Mesothelial cell of epicardium (in vitro differentiated cells): ENCODE measurements at regions not wholly inside any gene's neighbourhood (a gene's known extent, or its start where the extent isn't known, plus 50 kb on each side); places are given as distances from the start of the nearest gene placed in this dataset.

ENCODE experiments used
- DNase-seq, 2 experiments: peaks; one replicate each; pipeline ENCODE4 v3.0.0; 2021; ENCODE audit warnings: low spot score in 2 of 2; ENCODE audit not compliant: unreplicated experiment in 2 of 2
- H3K27ac Mint-ChIP-seq: 2 replicates; pipeline ENCODE4 v1.8.0; 2021; ENCODE audit warnings: mixed read lengths
- H3K27me3 Mint-ChIP-seq: 2 replicates; pipeline ENCODE4 v1.8.0; 2021; ENCODE audit warnings: low read depth, mixed read lengths
- H3K36me3 Mint-ChIP-seq: 2 replicates; pipeline ENCODE4 v1.8.0; 2021; ENCODE audit warnings: mixed read lengths
- H3K4me1 Mint-ChIP-seq: 2 replicates; pipeline ENCODE4 v1.8.0; 2021; ENCODE audit warnings: mixed read lengths
- H3K4me3 Mint-ChIP-seq: 2 replicates; pipeline ENCODE4 v1.8.0; 2021; ENCODE audit warnings: mild to moderate bottlenecking, moderate library complexity, mixed read lengths
- H3K9me3 Mint-ChIP-seq: 2 replicates; pipeline ENCODE4 v1.8.0; 2021; ENCODE audit warnings: mixed read lengths
- TF ChIP-seq, protein P1 (sequence below): fragments of 200-600 bp; sonication (generic); IDR thresholded peaks from one replicate; pipeline ENCODE4 v1.5.0; 2021; ENCODE audit warnings: antibody characterized with exemption; ENCODE audit not compliant: unreplicated experiment

- Mint-ChIP-seq H3K4me1 (peaks cover 57% of the 10 kb centered on the region), H3K36me3 (no peaks in the 10 kb centered on the region), H3K9me3 (no peaks in the 10 kb centered on the region), H3K4me3 (no peak overlapping the region), H3K27me3 (no peaks in the 10 kb centered on the region), H3K27ac (peak overlapping the region; percentile 79)
- no peak for DNase-seq
- TF ChIP-seq, protein P1, sequence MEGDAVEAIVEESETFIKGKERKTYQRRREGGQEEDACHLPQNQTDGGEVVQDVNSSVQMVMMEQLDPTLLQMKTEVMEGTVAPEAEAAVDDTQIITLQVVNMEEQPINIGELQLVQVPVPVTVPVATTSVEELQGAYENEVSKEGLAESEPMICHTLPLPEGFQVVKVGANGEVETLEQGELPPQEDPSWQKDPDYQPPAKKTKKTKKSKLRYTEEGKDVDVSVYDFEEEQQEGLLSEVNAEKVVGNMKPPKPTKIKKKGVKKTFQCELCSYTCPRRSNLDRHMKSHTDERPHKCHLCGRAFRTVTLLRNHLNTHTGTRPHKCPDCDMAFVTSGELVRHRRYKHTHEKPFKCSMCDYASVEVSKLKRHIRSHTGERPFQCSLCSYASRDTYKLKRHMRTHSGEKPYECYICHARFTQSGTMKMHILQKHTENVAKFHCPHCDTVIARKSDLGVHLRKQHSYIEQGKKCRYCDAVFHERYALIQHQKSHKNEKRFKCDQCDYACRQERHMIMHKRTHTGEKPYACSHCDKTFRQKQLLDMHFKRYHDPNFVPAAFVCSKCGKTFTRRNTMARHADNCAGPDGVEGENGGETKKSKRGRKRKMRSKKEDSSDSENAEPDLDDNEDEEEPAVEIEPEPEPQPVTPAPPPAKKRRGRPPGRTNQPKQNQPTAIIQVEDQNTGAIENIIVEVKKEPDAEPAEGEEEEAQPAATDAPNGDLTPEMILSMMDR = no peak
Observed at GRCh38 chr10:28840971-28841370, 163.7 kb downstream of the BAMBI start.

- H3K4me1 Mint-ChIP-seq = peaks cover 59% of the 10 kb centered on the region
- DNase-seq = peak in 1 of 2 experiments; percentile 30
- TF ChIP-seq, protein P1 = no peak
- no peaks in the 10 kb centered on the region for H3K9me3 Mint-ChIP-seq
- no peaks in the 10 kb centered on the region for H3K27me3 Mint-ChIP-seq
- no peaks in the 10 kb centered on the region for H3K36me3 Mint-ChIP-seq
- peak overlapping the region; percentile 79 for H3K27ac Mint-ChIP-seq
- no peak overlapping the region for H3K4me3 Mint-ChIP-seq
Observed at GRCh38 chr10:28841625-28842024, 164.3 kb downstream of the BAMBI start.

GRCh38 chr10:28842321-28842720, 165.0 kb downstream of the BAMBI start:
- DNase-seq = peak in 1 of 2 experiments; percentile 1

GRCh38 chr10:28845009-28845682, 167.8 kb downstream of the BAMBI start:
- DNase-seq = peak in 1 of 2 experiments; percentile 2
- TF ChIP-seq, protein P1 = no peak
- Mint-ChIP-seq H3K36me3 (no peaks in the 10 kb centered on the region), H3K9me3 (no peaks in the 10 kb centered on the region), H3K4me1 (peaks cover 33% of the 10 kb centered on the region), H3K27me3 (no peaks in the 10 kb centered on the region), H3K27ac (no peak overlapping the region), H3K4me3 (no peak overlapping the region)

More at GRCh38 chr10:28842321-28842720, 165.0 kb downstream of the BAMBI start:
- Mint-ChIP-seq H3K4me1 (peaks cover 57% of the 10 kb centered on the region), H3K27ac (peak overlapping the region; percentile 79), H3K36me3 (no peaks in the 10 kb centered on the region), H3K27me3 (no peaks in the 10 kb centered on the region), H3K4me3 (no peak overlapping the region), H3K9me3 (no peaks in the 10 kb centered on the region)
- TF ChIP-seq, protein P1 = no peak

DNA sequence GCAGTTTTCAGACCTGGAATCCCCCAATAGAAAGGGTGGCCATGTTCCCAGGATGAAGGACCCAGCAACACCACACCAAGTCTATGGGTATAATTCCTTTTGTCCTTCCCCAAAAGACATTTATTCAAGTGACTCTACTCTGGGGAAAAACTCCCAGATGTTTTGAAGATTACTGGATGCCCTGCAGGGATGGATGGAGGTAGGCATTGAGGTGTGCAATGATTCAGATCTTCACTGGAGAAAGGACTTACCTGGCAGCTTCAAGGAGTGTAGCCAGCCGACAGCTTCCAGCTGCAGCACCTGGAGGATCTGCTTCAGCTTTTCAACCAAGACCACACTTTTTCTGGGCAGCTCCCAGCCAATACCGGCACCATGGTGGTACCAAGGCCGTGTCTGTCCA, 172.0 kb downstream of the BAMBI start:
- Mint-ChIP-seq H3K4me1 (peaks cover 45% of the 10 kb centered on the region), H3K9me3 (no peaks in the 10 kb centered on the region), H3K36me3 (no peaks in the 10 kb centered on the region), H3K4me3 (no peak overlapping the region), H3K27me3 (no peaks in the 10 kb centered on the region), H3K27ac (no peak overlapping the region)
- peak in 1 of 2 experiments; percentile 25 for DNase-seq
- TF ChIP-seq, protein P1 = no peak
